Smooth muscle cell (in vitro differentiated cells): ENCODE measurements at regions not wholly inside any gene's neighbourhood (a gene's known extent, or its start where the extent isn't known, plus 50 kb on each side); places are given as distances from the start of the nearest gene placed in this dataset.
"Not testable (repeated sequence)": the region's sequence is repeated elsewhere in the genome, so short reads cannot be mapped to it uniquely, and the experiment has no call there.

Experiments
- DNase-seq: peaks from one replicate; lab custom pipeline; 2025; ENCODE audit not compliant: unreplicated experiment; lab: John Stamatoyannopoulos, UW
- H2AFZ ChIP-seq: fragments of 200-600 bp; sonication (generic); 2 replicates; pipeline ENCODE4 v1.6.0; 2016; ENCODE audit warnings: antibody characterized with exemption, low read depth, mild to moderate bottlenecking
- H3F3A ChIP-seq: fragments of 200-600 bp; sonication (generic); 2 replicates; pipeline ENCODE4 v1.6.0; 2017; ENCODE audit warnings: antibody characterized with exemption, low read depth
- H3K27ac ChIP-seq: fragments of 200-600 bp; sonication (generic); 2 replicates; pipeline ENCODE4 v1.5.1; 2016; ENCODE audit warnings: low read depth, mild to moderate bottlenecking
- H3K27me3 ChIP-seq: fragments of 200-600 bp; sonication (generic); 2 replicates; pipeline ENCODE4 v1.6.1; 2016; ENCODE audit warnings: low read depth, mild to moderate bottlenecking
- H3K36me3 ChIP-seq: fragments of 200-600 bp; sonication (generic); 2 replicates; pipeline ENCODE4 v1.5.1; 2016; ENCODE audit warnings: low read depth
- H3K4me1 ChIP-seq: fragments of 200-600 bp; sonication (generic); 2 replicates; pipeline ENCODE4 v1.5.1; 2016; ENCODE audit warnings: low read depth
- H3K4me2 ChIP-seq: fragments of 200-600 bp; sonication (generic); 2 replicates; pipeline ENCODE4 v1.6.0; 2016; ENCODE audit warnings: mild to moderate bottlenecking
- H3K4me3 ChIP-seq: fragments of 200-600 bp; sonication (generic); 2 replicates; pipeline ENCODE4 v1.5.1; 2016; ENCODE audit warnings: mild to moderate bottlenecking
- H3K79me2 ChIP-seq: fragments of 200-600 bp; sonication (generic); 2 replicates; pipeline ENCODE4 v1.6.0; 2016; ENCODE audit warnings: low read depth, mild to moderate bottlenecking
- H3K9ac ChIP-seq: fragments of 200-600 bp; sonication (generic); 2 replicates; pipeline ENCODE4 v1.6.0; 2016; ENCODE audit warnings: low read depth
- H3K9me3 ChIP-seq: fragments of 200-600 bp; sonication (generic); replicated peaks from 2 replicates; pipeline ENCODE4 v1.5.1; 2016; ENCODE audit warnings: low read depth
- H4K20me1 ChIP-seq: fragments of 200-600 bp; sonication (generic); 2 replicates; pipeline ENCODE4 v1.6.0; 2016; ENCODE audit warnings: low read depth
- WGBS: methylation state at CpG from one replicate; pipeline ENCODE4 v1.1.7; 2016; ENCODE audit warnings: low lambda C conversion rate; 5-methylcytosine and 5-hydroxymethylcytosine counted together
- TF ChIP-seq, protein P1 (sequence below): fragments of 200-600 bp; sonication (generic); IDR thresholded peaks from 2 replicates; pipeline ENCODE4 v1.5.1; 2017; ENCODE audit warnings: borderline replicate concordance, mild to moderate bottlenecking, antibody characterized with exemption; ENCODE audit not compliant: insufficient read depth, poor library complexity, severe bottlenecking

DNA sequence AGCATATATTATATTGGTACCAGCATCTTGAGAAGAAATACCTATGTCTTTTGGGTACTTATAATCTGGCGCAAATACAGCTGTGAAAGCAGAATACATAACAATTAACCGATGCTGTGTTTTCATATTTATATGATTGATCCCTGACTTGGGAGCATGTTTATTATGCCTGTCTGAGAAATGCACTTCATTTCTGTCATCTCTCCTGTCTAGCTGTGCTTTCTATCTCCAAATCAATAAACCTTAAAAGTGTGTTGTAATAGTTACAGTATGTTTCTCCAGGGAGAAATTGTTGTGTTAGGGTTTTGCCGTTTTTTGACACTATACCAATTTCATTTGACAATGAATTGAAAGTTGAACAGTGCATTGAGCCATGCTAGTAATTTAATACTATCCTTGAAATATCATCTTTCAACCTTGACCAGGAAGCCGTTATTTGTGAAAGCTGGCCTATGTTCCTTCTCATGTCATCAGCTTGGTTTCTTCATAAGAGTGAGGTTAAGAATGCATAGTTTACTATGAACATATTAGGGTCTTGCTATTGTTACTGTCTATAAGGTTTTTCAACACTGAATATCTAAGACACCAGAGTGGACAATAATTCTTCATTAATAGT lies 206.2 kb upstream of the PCDH18 start:
- TF ChIP-seq, protein P1, sequence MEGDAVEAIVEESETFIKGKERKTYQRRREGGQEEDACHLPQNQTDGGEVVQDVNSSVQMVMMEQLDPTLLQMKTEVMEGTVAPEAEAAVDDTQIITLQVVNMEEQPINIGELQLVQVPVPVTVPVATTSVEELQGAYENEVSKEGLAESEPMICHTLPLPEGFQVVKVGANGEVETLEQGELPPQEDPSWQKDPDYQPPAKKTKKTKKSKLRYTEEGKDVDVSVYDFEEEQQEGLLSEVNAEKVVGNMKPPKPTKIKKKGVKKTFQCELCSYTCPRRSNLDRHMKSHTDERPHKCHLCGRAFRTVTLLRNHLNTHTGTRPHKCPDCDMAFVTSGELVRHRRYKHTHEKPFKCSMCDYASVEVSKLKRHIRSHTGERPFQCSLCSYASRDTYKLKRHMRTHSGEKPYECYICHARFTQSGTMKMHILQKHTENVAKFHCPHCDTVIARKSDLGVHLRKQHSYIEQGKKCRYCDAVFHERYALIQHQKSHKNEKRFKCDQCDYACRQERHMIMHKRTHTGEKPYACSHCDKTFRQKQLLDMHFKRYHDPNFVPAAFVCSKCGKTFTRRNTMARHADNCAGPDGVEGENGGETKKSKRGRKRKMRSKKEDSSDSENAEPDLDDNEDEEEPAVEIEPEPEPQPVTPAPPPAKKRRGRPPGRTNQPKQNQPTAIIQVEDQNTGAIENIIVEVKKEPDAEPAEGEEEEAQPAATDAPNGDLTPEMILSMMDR: no peak
- no peaks in the 10 kb centered on the region for H3K4me1 ChIP-seq
- H3K79me2 ChIP-seq: no peaks in the 10 kb centered on the region
- H3K9ac ChIP-seq: no peak overlapping the region
- H3K9me3 ChIP-seq: no peaks in the 10 kb centered on the region
- H4K20me1 ChIP-seq: no peaks in the 10 kb centered on the region
- H3K4me2 ChIP-seq: no peak overlapping the region
- H3K27ac ChIP-seq: no peak overlapping the region
- no peaks in the 10 kb centered on the region for H3K27me3 ChIP-seq
- H3K4me3 ChIP-seq: no peak overlapping the region
- no peaks in the 10 kb centered on the region for H3K36me3 ChIP-seq
- no peak for DNase-seq
- H2AFZ ChIP-seq: no peak overlapping the region
- H3F3A ChIP-seq: no peaks in the 10 kb centered on the region
- WGBS: 93% methylated on average over 4 of the region's 4 CpGs

DNA sequence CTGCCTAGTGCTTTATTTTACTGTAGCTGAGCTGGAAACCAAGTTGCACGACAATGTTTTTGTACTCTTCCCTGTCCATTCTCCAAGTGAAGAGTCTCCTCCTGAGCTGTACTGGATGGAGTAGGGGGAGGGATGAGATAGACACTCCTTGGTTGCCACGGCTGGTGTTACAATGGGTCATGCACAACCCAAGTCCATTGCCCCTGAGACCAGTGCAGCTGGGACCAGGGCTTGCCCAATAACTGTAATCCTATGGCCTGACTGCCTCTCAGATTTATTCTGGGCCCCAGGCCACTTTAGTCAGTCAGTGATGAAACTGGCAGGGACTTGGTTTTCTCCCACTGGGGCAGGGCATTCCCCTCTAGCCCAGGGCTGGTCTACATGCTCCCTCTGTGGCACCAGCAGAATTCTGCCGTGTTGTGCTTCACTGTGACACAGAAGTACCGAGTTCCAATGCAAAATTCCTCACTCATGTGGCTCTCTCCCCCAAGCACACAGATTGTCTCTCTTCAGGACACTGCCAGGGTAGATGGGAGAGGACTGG lies 203.3 kb upstream of the PCDH18 start:
- H3F3A ChIP-seq: no peaks in the 10 kb centered on the region
- no peak overlapping the region for H3K27ac ChIP-seq
- H4K20me1 ChIP-seq: no peaks in the 10 kb centered on the region
- H2AFZ ChIP-seq: no peak overlapping the region
- no peak for DNase-seq
- H3K9me3 ChIP-seq: no peaks in the 10 kb centered on the region
- WGBS: 98% methylated on average over 4 of the region's 4 CpGs
- no peaks in the 10 kb centered on the region for H3K36me3 ChIP-seq
- TF ChIP-seq, protein P1: no peak
- H3K4me1 ChIP-seq: no peaks in the 10 kb centered on the region
- H3K4me2 ChIP-seq: no peak overlapping the region
- H3K79me2 ChIP-seq: no peaks in the 10 kb centered on the region
- H3K4me3 ChIP-seq: no peak overlapping the region
- H3K9ac ChIP-seq: no peak overlapping the region
- H3K27me3 ChIP-seq: no peaks in the 10 kb centered on the region

DNA sequence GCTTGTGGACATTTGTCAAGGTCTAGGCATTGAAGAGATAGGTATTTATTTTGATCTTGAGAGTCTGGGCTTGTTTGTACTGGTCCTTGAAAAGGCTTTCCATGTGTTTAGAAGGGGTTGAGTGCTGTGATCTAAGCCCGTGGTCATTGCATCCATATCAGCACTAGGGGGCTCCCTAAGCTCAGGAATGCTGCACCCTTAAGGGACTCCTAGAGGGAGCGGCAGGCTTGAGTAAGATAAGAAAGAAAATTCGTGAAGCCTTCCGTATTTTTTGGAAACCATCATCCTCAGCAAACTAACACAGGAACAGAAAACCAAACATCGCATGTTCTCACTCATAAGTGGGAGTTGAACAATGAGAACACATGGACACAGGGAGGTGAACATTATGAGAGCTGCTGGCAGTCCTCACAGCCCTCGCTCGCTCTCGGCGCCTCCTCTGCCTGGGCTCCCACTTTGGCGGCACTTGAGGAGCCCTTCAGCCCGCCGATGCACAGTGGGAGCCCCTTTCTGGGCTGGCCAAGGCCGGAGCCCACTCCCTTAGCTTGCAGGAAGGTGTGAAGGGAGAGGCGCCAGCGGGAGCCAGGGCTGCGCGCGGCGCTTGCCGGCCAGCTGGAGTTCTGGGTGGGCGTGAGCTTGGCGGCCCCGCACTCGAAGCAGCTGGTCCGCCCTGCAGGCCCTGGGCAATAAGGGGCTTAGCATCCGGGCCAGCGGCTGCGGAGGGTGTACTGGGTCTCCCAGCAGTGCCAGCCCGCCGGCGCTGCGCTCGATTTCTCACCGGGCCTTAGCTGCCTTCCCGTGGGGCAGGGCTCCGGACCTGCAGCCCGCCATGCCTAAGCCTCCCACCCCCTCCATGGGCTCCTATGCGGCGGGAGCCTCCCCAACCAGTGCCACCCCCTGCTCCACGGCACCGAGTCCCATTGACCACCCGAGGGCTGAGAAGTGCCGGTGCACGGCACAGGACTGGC lies 201.2 kb upstream of the PCDH18 start:
- not testable (repeated sequence) for H3K4me2 ChIP-seq, H3K27me3 ChIP-seq, H3K9me3 ChIP-seq, DNase-seq, H3K4me1 ChIP-seq, H2AFZ ChIP-seq, H4K20me1 ChIP-seq, H3F3A ChIP-seq, H3K79me2 ChIP-seq, H3K36me3 ChIP-seq, H3K9ac ChIP-seq, H3K27ac ChIP-seq, H3K4me3 ChIP-seq
- 93% methylated on average over 41 of the region's 44 CpGs for WGBS
- TF ChIP-seq, protein P1: peak; percentile 14
